Thymus (tissue), 11 donors: ENCODE measurements at regions not wholly inside any gene's neighbourhood (a gene's known extent, or its start where the extent isn't known, plus 50 kb on each side); places are given as distances from the start of the nearest gene placed in this dataset.
A peak's percentile ranks its signal among the peaks of the same experiment; 100 is the strongest.
"Not testable (repeated sequence)": the region's sequence is repeated elsewhere in the genome, so short reads cannot be mapped to it uniquely, and the experiment has no call there.

Experiments used
- DNase-seq, 9 donors: peaks; one replicate each; pipeline ENCODE4 v3.0.0-alpha.2; 2013; ENCODE audit warnings: low spot score in 9 of 9, low read depth in 6 of 9, missing footprints in 1 of 9
- H3K27ac ChIP-seq, 2 donors: one replicate each; pipeline ENCODE4 v1.5.1; 2013; ENCODE audit warnings: control low read depth in 1 of 2, low read depth in 1 of 2, low read length in 1 of 2, mild to moderate bottlenecking in 1 of 2, moderate library complexity in 1 of 2
- H3K27me3 ChIP-seq, 2 donors: one replicate each; pipeline ENCODE4 v1.5.1; 2013; ENCODE audit warnings: low read length in 1 of 2; ENCODE audit not compliant: control insufficient read depth in 2 of 2, insufficient read depth in 1 of 2
- H3K36me3 ChIP-seq, 2 donors: one replicate each; pipeline ENCODE4 v1.5.1; 2013; ENCODE audit warnings: low read length in 1 of 2, mild to moderate bottlenecking in 1 of 2, moderate library complexity in 1 of 2; ENCODE audit not compliant: control insufficient read depth in 2 of 2, insufficient read depth in 2 of 2
- H3K4me1 ChIP-seq, 2 donors: one replicate each; pipeline ENCODE4 v1.5.1; 2013; ENCODE audit warnings: low read length in 2 of 2; ENCODE audit not compliant: control insufficient read depth in 2 of 2, insufficient read depth in 2 of 2
- H3K4me3 ChIP-seq, 2 donors: one replicate each; pipeline ENCODE4 v1.5.1; 2013; ENCODE audit warnings: low read length in 2 of 2, control low read depth in 1 of 2, mild to moderate bottlenecking in 1 of 2
- H3K9me3 ChIP-seq, 2 donors: one replicate each; pipeline ENCODE4 v1.5.1; 2013; ENCODE audit warnings: low read length in 1 of 2, mild to moderate bottlenecking in 1 of 2; ENCODE audit not compliant: control insufficient read depth in 2 of 2, insufficient read depth in 1 of 2
- WGBS: extraction: QIAGEN DNeasy Blood & Tissue Kit; methylation state at CpG from one replicate; pipeline ENCODE4 v1.1.7; 2013; 5-methylcytosine and 5-hydroxymethylcytosine counted together
- donor health status: healthy.

DNA sequence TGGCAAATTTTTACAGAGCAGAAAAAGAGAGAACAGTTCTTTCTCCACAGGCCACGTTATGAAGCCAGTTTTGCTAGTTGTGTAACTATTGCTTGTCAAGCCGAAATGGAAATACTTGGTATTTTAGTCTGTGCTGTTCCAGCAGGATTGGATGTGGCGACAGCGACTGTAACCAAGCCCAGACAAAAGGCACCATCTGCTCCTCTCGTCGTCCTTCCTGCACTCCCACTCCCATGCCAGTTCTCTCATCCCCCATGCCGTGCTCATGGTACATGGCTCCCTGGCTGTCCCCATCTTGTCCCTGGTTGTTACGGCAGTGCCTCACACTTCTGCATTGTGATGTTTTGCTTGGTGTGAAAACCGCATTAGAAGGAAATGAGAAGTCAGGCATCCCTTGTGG, 185.7 kb upstream of the FZD8 start:
- no peak for DNase-seq
- 94% methylated on average over 9 of the region's 9 CpGs for whole genome bisulfite sequencing
- Histone ChIP-seq H3K4me3 (no peak overlapping the region), H3K27me3 (no peaks in the 10 kb centered on the region), H3K36me3 (no peaks in the 10 kb centered on the region), H3K4me1 (no peaks in the 10 kb centered on the region), H3K9me3 (no peaks in the 10 kb centered on the region), H3K27ac (no peak overlapping the region)

DNA sequence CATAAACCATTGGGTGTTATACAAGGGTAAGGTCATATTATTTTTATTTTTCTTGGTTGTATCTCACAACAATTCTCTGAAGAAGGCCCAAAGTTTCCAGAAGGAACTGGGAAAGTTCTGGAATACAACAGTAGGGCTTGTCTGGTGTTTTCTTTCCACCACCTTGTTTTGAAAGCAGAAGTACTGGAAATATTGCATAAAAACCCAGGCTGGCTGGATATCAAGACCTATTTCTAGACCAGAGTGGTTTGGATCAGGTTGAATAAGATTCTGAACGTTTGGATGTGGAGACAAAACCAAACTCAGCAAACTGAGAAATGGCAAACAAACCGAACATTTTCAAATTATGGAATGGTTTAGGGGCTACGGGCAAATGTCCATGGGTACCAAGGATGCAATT, 182.6 kb upstream of the FZD8 start:
- no peaks in the 10 kb centered on the region for H3K9me3 ChIP-seq
- no peaks in the 10 kb centered on the region for H3K27me3 ChIP-seq
- no peak overlapping the region for H3K4me3 ChIP-seq
- WGBS = 83% methylated on average over 3 of the region's 3 CpGs
- no peaks in the 10 kb centered on the region for H3K36me3 ChIP-seq
- DNase-seq = no peak
- H3K27ac ChIP-seq = no peak overlapping the region
- no peaks in the 10 kb centered on the region for H3K4me1 ChIP-seq

DNA sequence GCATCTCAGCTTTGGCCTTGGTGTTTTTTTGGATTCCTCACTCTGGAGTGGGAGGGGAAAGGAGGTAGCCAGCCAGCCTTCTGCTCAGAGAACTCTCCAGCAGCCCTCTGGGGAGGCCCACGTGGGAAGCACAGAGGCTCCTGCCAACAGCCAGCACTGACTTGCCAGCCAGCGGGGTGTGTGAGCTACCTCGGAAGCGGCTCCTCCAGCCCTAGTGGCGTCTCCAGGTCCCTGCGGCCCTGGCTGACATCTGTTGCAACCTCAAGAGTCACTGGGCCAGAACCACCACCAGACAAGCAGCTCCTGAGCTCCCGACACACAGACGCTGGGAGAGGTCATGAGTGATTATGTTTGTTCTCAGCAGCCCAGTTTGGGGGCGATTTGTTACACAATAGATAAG, 180.2 kb upstream of the FZD8 start:
- Histone ChIP-seq H3K36me3 (no peaks in the 10 kb centered on the region), H3K9me3 (no peaks in the 10 kb centered on the region), H3K4me3 (no peak overlapping the region), H3K27ac (peak overlapping the region; percentile 17 to 20), H3K27me3 (no peaks in the 10 kb centered on the region), H3K4me1 (no peaks in the 10 kb centered on the region)
- DNase-seq = peak in 2 of 9 donors; percentile 2 to 13
- 91% methylated on average over 9 of the region's 9 CpGs for WGBS

DNA sequence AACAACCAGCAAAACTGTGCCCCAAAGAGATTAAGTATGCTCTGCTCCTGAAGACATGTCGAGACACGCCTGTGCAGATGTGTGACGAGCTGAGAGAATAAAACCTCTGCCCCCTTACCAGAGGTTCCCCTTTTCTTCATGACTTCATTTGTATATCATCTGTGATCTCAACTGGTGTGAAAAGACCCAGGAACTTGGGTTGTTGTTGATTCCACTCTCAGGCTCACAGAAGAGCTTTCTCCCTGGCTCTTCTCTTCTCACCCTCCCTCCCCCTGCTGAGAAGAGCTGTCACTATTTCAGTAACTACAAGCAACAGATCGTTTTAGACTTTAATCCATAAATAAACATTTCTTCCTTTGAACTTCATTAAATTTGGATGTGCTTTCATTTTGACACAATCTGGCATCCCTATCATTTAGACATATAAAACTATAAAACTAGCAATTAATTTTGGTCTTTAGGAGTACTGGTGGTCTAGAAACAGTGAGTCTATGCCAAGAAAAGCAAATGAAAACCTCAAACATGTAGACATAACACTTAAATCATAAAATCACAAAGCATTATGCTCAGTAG, 179.3 kb upstream of the FZD8 start:
- Histone ChIP-seq H3K27me3 (no peaks in the 10 kb centered on the region), H3K4me1 (no peaks in the 10 kb centered on the region), H3K27ac (peak overlapping the region in 1 of 2 donors; percentile 32), H3K36me3 (no peaks in the 10 kb centered on the region), H3K9me3 (no peaks in the 10 kb centered on the region), H3K4me3 (no peak overlapping the region)
- peak in 1 of 9 donors; percentile 1 for DNase-seq
- WGBS = 63% methylated on average over 4 of the region's 4 CpGs

DNA sequence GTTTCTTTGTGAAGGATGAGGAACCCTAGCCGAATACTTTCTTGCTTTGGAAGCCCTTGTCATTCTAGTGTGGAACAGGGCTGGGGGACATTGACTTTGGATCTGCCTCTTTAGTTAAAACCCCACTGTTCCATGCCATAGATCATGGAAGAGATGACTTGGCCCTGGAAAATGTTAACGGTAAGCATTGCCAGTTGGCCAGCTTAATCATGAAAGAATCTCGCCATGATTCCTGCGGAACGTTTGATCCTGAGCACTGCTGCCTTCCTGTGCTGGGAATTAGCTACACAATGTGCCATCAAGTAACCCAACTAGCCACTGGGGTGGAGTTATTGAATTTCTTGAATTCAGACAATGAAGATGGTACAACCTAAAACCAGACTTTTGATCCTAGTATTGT, 177.6 kb upstream of the FZD8 start:
- Histone ChIP-seq H3K27me3 (no peaks in the 10 kb centered on the region), H3K36me3 (no peaks in the 10 kb centered on the region), H3K4me3 (no peak overlapping the region), H3K27ac (no peak overlapping the region), H3K4me1 (no peaks in the 10 kb centered on the region), H3K9me3 (no peaks in the 10 kb centered on the region)
- 95% methylated on average over 5 of the region's 5 CpGs for WGBS
- no peak for DNase-seq

- DNase-seq = no peak
- no peak overlapping the region for H3K27ac ChIP-seq
- H3K36me3 ChIP-seq = no peaks in the 10 kb centered on the region
- no peaks in the 10 kb centered on the region for H3K9me3 ChIP-seq
- no peaks in the 10 kb centered on the region for H3K27me3 ChIP-seq
- no peaks in the 10 kb centered on the region for H3K4me1 ChIP-seq
- whole genome bisulfite sequencing = 98% methylated on average over 3 of the region's 3 CpGs
- no peak overlapping the region for H3K4me3 ChIP-seq
Measured at GRCh38 chr10:35819011-35819410, 176.9 kb upstream of the FZD8 start.

DNA sequence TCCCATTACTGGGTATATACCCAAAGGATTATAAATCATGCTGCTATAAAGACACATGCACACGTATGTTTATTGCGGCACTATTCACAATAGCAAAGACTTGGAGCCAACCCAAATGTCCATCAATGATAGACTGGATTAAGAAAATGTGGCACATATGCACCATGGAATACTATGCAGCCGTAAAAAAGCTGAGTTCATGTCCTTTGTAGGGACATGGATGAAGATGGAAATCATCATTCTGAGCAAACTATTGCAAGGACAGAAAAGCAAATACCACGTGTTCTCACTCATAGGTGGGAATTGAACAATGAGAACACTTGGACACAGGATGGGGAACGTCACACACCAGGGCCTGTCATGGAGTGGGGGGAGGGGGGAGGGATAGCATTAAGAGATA, 175.0 kb upstream of the FZD8 start:
- not testable (repeated sequence) for H3K27ac ChIP-seq, DNase-seq, H3K36me3 ChIP-seq, H3K27me3 ChIP-seq, H3K9me3 ChIP-seq, H3K4me1 ChIP-seq, H3K4me3 ChIP-seq
- 94% methylated on average over 3 of the region's 5 CpGs for WGBS

DNA sequence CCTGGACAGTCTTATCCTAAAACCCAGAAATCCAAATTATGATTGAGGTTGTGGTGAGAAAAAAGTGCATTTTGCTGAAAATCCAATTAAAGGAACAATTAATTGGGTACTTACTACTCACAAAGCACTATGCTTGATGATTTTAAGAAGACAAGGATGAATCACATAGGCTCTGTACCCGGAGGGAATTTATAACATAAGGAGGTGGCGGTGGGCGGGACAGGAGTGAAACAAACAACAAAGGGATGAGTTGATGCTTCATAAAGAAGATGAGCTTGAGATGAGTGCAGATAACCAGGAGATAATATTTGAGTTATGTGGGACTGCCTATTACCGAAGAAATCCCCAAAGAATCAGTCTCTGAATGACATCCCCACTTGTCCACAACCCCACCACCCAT, 171.1 kb upstream of the FZD8 start:
- H3K4me1 ChIP-seq = no peaks in the 10 kb centered on the region
- H3K27me3 ChIP-seq = no peaks in the 10 kb centered on the region
- WGBS = 97% methylated on average over 4 of the region's 4 CpGs
- H3K27ac ChIP-seq = no peak overlapping the region
- no peaks in the 10 kb centered on the region for H3K36me3 ChIP-seq
- no peaks in the 10 kb centered on the region for H3K9me3 ChIP-seq
- no peak for DNase-seq
- no peak overlapping the region for H3K4me3 ChIP-seq

GRCh38 chr10:35808344-35808743, 166.2 kb upstream of the FZD8 start:
- H3K4me3 ChIP-seq = no peak overlapping the region
- no peaks in the 10 kb centered on the region for H3K4me1 ChIP-seq
- H3K9me3 ChIP-seq = no peaks in the 10 kb centered on the region
- no peak overlapping the region for H3K27ac ChIP-seq
- H3K27me3 ChIP-seq = no peaks in the 10 kb centered on the region
- H3K36me3 ChIP-seq = no peaks in the 10 kb centered on the region
- DNase-seq = no peak
- WGBS = 98% methylated on average over 1 of the region's 1 CpG

DNA sequence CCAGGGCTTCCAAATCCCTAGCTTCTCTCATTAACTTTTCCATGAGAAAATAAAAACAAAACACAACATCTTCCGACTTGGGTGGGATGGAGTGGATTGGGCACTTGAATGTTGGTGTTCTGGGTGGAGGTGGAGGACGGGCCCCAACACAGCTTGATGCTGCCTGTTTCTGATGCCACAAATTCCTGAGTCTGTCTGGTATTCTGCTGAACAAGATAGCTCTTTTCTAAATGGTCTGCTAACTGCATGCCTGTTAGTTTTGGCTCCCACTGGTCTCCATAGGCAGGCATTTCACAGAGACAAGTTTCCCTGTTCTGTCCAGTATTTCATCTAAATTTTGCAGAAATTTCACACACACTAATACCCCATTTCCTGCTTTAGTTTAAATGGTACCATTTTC, 160.9 kb upstream of the FZD8 start:
- Histone ChIP-seq H3K4me1 (no peaks in the 10 kb centered on the region), H3K27ac (no peak overlapping the region), H3K4me3 (no peak overlapping the region), H3K9me3 (no peaks in the 10 kb centered on the region), H3K27me3 (no peaks in the 10 kb centered on the region), H3K36me3 (no peaks in the 10 kb centered on the region)
- DNase-seq = no peak
- 92% methylated on average over 2 of the region's 2 CpGs for WGBS
